ENCODE measurements at regions not wholly inside any gene's neighbourhood (a gene's known extent, or its start where the extent isn't known, plus 50 kb on each side); places are given as distances from the start of the nearest gene placed in this dataset.

DNA sequence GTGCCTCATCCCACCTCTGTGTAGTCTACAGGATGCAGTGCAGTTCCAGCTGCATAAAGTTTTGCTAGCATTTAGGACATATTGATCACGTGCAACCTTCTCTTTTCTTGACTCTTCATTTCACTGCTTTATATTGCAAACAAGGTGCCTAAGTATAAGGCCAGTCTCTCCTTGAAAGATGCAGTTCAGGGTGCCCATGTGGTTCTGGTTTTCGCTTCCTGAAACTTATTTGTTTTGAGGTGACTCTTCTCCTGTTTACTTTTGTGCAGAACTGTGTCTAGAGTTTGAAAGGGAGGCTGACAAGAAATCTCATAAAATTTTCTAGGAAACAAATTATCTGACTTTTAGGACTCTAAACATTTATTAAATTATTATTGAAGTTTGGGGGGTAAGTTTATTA, 189.9 kb downstream of the UBE2E3 start:
- H3K4me3 Mint-ChIP-seq (ENCODE audit: unreplicated experiment), result no peak overlapping the region
- peaks cover 9% of the 10 kb centered on the region for H3K9me3 Mint-ChIP-seq (ENCODE audit: unreplicated experiment)
- TF ChIP-seq, protein P1, sequence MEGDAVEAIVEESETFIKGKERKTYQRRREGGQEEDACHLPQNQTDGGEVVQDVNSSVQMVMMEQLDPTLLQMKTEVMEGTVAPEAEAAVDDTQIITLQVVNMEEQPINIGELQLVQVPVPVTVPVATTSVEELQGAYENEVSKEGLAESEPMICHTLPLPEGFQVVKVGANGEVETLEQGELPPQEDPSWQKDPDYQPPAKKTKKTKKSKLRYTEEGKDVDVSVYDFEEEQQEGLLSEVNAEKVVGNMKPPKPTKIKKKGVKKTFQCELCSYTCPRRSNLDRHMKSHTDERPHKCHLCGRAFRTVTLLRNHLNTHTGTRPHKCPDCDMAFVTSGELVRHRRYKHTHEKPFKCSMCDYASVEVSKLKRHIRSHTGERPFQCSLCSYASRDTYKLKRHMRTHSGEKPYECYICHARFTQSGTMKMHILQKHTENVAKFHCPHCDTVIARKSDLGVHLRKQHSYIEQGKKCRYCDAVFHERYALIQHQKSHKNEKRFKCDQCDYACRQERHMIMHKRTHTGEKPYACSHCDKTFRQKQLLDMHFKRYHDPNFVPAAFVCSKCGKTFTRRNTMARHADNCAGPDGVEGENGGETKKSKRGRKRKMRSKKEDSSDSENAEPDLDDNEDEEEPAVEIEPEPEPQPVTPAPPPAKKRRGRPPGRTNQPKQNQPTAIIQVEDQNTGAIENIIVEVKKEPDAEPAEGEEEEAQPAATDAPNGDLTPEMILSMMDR (IDR thresholded peaks at IDR 0.05), result no peak
- no peak overlapping the region for H3K27ac Mint-ChIP-seq (ENCODE audit: unreplicated experiment)
- peaks cover 3% of the 10 kb centered on the region for H3K4me1 Mint-ChIP-seq (ENCODE audit: unreplicated experiment)
- no peaks in the 10 kb centered on the region for H3K27me3 Mint-ChIP-seq (ENCODE audit: unreplicated experiment)
- no peaks in the 10 kb centered on the region for H3K36me3 Mint-ChIP-seq (ENCODE audit: unreplicated experiment)
- no peak for DNase-seq (ENCODE audit: extremely low spot score, unreplicated experiment)

DNA sequence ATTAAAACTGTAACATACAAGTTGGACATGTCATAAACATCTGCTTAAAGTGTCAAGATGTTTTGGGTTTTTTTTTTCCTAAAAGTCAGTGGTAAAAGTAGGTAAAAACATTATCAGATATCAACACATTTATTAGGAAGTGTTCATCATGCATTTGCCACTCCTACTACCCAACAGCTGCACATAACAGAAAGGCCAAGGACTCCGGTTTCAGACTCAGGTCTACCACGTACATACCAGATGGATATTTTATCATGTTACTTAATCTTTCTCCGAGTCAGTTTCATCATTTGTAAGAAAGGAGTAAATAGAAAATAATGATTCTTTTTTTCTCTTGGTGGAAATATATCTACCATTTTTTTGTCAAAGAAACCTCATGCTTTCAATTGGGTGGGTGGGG, 192.3 kb downstream of the UBE2E3 start:
- H3K36me3 Mint-ChIP-seq (ENCODE audit: unreplicated experiment), result no peaks in the 10 kb centered on the region
- TF ChIP-seq, protein P1 (IDR thresholded peaks at IDR 0.05), result no peak
- H3K27ac Mint-ChIP-seq (ENCODE audit: unreplicated experiment), result no peak overlapping the region
- DNase-seq (ENCODE audit: extremely low spot score, unreplicated experiment), result no peak
- H3K4me3 Mint-ChIP-seq (ENCODE audit: unreplicated experiment), result no peak overlapping the region
- no peaks in the 10 kb centered on the region for H3K27me3 Mint-ChIP-seq (ENCODE audit: unreplicated experiment)
- H3K4me1 Mint-ChIP-seq (ENCODE audit: unreplicated experiment), result peaks cover 5% of the 10 kb centered on the region
- H3K9me3 Mint-ChIP-seq (ENCODE audit: unreplicated experiment), result peaks cover 2% of the 10 kb centered on the region

DNA sequence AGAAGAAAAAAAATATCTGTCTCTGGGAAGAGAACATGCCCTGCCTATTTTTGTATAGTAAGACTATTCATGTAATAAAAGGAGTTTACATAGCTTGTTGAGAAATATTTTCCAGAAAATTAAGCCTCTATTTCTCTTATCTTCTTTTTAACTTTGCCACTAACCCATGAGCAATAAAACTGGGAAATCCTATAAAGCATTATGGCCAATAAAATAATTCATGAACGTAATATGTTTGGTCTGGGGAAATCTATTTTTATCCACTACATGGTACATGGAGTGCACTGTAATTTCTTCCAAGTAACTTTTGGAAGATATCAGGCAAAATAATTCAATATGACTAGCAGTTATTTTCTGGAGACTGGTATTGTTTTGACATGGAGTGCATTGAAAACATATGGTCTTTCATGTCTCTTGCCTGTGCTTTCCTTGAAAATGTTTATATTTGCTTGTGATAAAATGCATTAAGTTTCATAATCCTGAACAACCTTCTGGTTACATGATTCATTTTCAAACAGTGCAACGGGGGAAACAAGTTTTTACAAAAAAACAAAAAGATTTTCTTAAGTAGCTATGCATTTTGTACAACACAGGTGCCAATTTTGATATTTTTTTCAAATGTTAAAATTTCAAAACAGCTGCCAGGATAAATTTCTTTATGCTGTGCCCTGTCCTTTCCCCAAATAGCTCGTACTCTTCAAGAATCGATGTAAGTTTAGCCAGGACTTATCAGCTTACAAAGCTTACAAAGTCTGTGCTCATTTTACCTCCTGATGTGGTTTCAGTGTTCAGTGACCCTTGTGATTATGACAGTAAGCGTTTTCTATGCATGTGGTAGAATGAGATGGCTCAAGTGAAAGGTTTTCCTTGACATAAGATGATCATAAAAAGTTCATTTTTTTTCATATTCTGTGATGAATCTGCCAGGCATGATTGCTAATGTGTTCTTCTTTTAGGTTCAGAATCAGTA, 194.5 kb downstream of the UBE2E3 start:
- H3K27me3 Mint-ChIP-seq (ENCODE audit: unreplicated experiment), result no peaks in the 10 kb centered on the region
- H3K4me3 Mint-ChIP-seq (ENCODE audit: unreplicated experiment), result no peak overlapping the region
- no peak overlapping the region for H3K27ac Mint-ChIP-seq (ENCODE audit: unreplicated experiment)
- H3K36me3 Mint-ChIP-seq (ENCODE audit: unreplicated experiment), result no peaks in the 10 kb centered on the region
- no peaks in the 10 kb centered on the region for H3K9me3 Mint-ChIP-seq (ENCODE audit: unreplicated experiment)
- TF ChIP-seq, protein P1 (IDR thresholded peaks at IDR 0.05), result no peak
- peaks cover 5% of the 10 kb centered on the region for H3K4me1 Mint-ChIP-seq (ENCODE audit: unreplicated experiment)
- DNase-seq (ENCODE audit: extremely low spot score, unreplicated experiment), result no peak

DNA sequence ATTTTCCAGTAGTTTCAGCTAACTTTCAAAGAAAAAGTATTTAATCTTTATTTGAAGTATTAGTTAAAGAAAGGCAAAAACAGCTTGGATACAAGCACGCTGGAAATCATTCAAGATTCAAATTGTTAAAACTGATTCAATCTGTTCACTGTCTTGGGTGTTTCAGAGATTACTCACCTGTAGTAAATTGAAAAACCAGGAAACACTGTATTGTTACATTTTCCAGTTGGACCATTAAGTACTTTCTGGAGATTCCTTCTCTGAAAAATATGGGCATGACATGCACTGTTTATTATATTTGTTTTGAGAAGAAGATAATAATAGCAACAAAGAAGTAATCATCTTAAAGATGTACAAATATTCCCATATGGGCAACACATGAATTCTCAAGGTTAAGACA, 196.1 kb downstream of the UBE2E3 start:
- Mint-ChIP-seq H3K27me3 (ENCODE audit: unreplicated experiment) (no peaks in the 10 kb centered on the region), H3K27ac (ENCODE audit: unreplicated experiment) (no peak overlapping the region), H3K4me3 (ENCODE audit: unreplicated experiment) (no peak overlapping the region), H3K36me3 (ENCODE audit: unreplicated experiment) (no peaks in the 10 kb centered on the region), H3K9me3 (ENCODE audit: unreplicated experiment) (no peaks in the 10 kb centered on the region), H3K4me1 (ENCODE audit: unreplicated experiment) (peaks cover 5% of the 10 kb centered on the region)
- no peak for DNase-seq (ENCODE audit: extremely low spot score, unreplicated experiment)
- TF ChIP-seq, protein P1 (IDR thresholded peaks at IDR 0.05), result no peak

DNA sequence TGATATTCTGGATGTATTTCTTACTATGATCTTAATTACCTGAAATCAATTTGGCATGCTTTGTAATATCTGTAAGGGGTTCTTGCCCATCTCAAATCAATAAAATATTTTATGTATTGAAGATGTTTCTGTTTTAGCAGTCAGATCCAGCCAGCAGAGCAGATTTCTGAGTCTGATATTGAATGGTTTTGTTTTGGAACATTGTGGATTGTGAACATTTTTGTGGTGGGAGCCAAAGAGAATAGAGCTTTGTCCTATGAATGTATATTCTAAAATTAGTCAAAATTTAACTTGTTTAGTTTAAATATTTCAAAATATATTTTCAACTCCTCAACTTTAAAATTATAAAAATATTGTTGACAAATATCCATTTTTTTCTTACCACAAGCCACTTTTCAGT, 197.0 kb downstream of the UBE2E3 start:
- no peak for DNase-seq (ENCODE audit: extremely low spot score, unreplicated experiment)
- no peaks in the 10 kb centered on the region for H3K27me3 Mint-ChIP-seq (ENCODE audit: unreplicated experiment)
- no peaks in the 10 kb centered on the region for H3K9me3 Mint-ChIP-seq (ENCODE audit: unreplicated experiment)
- no peak overlapping the region for H3K4me3 Mint-ChIP-seq (ENCODE audit: unreplicated experiment)
- no peak overlapping the region for H3K27ac Mint-ChIP-seq (ENCODE audit: unreplicated experiment)
- H3K4me1 Mint-ChIP-seq (ENCODE audit: unreplicated experiment), result peaks cover 5% of the 10 kb centered on the region
- no peaks in the 10 kb centered on the region for H3K36me3 Mint-ChIP-seq (ENCODE audit: unreplicated experiment)
- TF ChIP-seq, protein P1 (IDR thresholded peaks at IDR 0.05), result no peak
